HG03469 (cell line): ENCODE measurements at regions not wholly inside any gene's neighbourhood (a gene's known extent, or its start where the extent isn't known, plus 50 kb on each side); places are given as distances from the start of the nearest gene placed in this dataset.

Experiments used
- ATAC-seq: cut with Tn5 transposase; IDR thresholded peaks from one replicate; pipeline ENCODE4 v1.9.1; 2021; ENCODE audit warnings: mild to moderate bottlenecking, moderate library complexity, moderate number of reproducible peaks; ENCODE audit not compliant: unreplicated experiment

DNA sequence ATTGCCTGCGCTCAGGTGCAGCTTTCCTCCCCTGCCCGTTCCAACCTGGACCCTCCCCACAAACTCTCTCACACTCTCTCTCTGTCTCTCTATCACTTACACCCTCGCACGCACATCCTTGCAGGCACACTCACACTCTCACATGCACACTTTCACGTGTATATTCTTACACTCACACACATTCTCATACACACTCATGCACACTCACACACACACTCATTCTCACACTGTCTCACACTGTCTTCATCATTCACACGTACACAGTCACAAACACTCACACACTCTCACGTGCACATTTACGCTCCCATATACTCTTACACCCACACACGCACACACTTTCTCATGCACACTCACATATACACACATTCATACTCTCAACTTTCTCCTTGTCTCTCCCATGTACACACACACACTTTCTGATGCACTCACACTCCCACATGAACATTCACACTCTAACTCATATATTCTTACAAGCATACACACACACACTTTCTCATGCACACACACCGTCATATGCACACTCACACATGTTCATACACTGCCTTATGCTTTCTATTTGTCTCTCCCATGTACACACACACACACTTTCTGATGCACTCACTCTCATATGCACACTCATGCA, 229.3 kb downstream of the SNX18 start:
- no peak for ATAC-seq

DNA sequence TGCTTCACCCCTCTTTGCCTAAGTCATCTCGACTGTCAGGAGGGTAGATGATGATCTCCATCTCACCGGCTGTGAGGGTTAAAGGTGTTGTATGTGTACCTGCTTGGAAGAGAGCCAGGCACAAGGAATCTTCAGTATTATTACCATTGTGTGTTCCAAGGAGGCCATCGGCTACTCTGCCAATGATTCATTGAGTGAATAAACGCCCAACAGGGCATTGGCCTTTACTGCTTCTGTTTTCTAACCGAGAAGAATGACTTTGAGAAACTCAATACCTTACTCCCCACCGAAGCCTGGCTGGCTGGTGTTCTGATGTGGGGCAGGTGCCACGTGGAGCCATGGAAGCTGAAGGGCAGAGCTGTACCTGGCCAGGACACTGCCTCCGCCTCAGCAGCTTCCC, 228.8 kb downstream of the SNX18 start:
- ATAC-seq: no peak

DNA sequence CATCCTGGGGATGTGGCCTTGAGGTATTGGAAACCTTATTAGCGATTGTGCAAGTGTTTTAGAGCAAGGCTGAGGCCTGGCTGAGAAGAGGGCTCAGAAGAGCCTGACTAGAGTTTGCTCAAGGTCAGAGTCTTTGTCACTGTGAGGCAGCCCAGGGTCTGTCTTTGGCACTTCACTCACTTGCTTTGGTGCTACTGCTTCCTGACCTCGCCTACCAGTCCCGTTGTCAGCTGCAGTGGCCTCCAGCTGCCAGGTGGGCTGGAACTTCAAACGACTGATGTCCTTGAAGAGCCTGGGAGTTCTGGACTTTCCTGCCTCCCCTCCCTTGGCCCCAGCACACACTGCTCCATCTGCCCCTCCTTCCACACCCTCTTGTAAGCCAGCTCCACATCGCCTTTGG, 228.0 kb downstream of the SNX18 start:
- no peak for ATAC-seq

DNA sequence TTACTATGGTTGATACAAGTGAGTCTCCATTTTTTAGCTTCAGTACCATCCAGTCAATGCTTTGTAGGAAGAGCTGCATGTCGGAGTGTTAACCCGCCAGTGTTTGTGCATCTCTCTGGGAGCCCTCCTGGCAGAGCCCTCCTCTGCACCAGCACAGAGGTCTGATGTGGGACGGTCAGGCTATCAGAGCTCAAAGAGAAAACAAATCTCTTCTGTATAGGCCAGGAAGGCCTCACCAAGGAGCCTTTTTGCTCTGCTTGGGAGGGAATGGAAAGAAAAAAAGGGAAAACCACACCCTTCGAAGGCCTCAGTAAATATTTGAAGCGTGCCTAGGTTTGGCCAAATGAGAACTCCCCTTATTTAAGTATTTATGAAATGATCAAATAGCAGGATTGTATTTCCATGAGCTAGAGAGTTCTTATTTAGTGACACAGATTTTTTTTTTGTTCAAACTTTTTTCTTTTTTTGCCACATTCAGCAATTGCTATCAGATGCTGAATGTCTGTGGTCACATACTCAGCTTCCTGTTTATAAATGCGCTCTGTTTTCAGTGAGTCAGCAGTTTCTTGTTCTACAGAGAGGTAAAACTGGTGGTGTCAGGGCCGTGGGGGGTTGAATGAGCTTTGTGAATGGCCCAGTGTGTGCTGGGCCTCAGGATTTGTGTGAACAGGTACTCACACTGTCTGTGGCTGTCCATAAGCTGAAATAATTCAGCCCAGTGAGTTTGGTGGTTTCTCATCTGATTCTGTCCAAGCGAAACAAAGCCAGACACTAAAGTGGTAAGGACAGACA, 226.6 kb downstream of the SNX18 start:
- ATAC-seq: peak; percentile 85

DNA sequence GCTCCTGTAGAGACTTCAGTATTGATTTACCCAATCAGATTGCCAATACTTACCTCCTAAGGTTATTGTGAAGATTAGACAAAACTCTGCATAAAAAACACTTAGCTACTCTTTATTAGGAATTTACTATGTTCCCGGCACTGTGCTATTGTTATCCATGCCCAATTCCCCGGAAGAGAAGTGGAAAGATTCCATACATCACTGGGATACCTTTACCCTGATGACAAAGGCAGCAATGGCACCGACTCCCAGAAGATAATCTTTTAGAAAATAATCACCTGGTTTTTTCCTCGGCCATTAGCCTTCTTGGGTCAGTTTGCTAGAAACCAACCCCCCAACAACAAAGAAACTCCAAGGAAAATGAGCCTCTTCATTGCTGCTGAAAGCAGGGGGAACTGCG, 226.0 kb downstream of the SNX18 start:
- no peak for ATAC-seq

DNA sequence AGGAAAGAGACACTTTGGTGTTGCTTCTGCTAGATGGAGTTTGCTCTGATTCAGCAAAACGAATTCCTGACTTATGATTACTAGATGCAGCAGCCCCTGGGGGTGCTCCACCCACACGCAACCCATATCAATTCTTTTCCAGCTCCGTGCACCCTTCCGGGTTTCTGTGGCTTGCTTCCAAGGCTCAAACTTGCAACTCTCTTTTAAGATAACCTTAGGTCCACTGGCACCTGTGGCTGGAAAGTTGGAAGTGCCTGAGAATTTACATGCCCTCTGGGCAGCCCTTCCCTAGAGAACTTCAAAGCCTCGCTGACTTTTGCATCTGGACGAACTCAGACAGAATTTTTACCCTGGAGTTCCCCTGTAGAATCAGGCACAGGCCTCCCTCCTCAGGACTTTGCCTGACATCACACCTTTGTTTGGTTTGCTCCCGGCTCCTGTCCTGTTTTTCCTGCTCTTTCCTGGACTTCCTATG, 224.9 kb downstream of the SNX18 start:
- ATAC-seq: no peak

DNA sequence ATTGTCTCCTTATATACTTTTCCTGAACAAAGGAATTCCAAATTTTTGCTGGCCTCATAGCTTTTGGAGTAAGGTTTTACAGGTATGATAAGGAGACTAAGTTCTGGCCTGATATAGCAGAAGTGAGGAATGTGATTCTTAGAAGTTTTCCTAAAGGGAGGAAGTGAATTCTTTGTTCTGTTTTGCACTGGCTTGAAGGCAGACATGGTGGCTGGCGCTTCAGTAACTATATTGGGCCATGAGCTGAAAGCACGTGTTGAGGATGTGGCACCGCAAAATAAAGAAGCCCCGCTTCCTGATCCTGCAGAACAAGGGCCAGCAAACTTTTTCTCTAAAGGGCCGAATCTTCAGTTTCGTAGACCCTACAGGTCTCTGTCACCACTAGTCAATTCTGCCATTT, 224.2 kb downstream of the SNX18 start:
- no peak for ATAC-seq

DNA sequence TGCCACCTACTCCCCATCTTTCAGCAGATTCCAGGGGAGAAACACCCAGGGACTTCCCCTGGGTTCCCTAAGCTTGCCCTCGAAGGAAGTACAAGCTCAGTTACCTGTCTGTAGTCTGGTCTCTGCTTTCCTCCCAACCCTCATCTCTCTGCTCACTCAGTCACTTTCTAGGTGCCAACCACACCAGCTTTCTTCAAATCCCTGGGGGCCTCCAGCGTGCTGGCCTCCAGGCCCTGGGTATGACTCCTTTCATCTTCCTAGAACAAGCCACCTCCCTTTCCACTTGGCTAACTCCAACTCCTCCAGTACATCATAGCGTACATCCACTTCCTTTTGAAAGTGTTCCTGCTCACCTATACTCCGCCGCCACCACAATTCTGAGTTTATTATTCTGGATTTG, 222.6 kb downstream of the SNX18 start:
- ATAC-seq: no peak

DNA sequence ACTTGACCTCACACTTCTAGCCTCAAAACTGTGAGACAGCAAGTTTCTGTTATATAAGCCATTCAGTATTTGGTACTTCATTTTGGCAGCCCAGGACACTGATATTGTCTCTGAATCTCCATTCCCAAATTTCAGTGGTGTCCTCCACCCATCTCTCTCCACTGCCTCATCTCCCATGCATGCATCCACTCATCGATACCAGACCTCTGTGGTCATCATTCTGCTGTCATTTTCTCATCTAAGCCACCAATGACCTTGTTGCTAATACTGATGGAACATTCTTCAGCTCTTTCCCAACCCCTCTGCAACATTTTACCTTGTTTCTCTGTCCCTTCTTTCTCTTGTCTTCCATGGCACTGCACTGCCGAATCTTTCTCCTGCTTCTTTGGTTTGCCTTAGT, 221.8 kb downstream of the SNX18 start:
- ATAC-seq: no peak

DNA sequence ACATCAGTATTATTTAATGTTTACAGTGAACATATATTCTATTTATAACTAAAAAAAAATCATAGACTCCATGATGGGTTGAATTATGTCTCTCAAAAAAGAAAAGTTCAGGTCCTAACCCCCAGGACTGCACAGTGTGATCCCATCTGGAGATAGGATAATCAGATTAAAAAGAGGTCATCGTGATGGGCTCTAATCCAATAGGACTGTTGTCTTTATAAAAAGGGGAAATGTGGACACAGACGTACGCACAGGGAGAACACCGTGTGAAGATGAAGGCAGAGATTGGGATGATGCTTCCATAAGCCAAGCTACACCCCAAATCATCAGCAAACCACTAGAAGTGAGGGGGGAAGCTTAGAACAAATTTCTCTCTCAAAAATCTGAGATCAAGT, 221.4 kb downstream of the SNX18 start:
- ATAC-seq: no peak

DNA sequence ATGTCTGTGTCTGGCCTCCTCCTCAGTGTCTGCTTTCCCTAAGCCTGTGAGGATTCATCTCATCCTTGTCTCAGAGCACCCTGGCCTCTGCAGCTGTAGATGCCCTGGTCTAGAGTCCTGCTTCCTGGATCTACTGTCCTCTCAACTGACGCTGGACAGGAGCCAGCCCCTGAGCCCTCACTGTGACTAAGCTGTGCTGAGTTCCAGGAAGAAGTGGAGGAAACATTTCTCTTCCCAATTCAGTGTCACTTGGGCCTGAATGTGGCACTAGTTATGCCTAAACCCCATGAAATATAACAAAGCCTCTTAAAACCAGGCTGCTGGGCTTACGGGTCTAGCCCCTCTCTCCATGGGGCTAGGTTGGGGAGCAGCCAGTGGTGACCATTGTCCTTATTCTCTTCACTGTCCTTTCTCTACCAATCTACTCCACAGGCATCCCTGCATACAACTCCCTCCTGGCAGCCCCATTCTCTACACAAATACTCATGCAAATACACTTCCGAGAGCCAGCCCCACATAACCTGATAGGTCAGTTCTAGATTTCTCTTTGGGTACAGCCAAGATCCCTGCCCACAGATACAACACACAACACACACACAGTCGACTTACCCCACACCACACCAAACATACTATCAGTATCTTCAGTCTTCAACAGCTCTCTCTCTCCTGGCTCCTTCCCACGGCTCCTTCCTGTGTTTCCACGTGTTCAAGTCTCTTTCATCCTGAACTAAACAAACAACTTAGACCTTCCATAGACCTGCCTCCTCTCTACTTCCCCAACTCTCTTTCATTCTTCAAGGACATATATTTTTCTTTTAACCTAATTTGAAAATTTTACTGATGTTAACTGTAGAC, 220.8 kb downstream of the SNX18 start:
- ATAC-seq: no peak

DNA sequence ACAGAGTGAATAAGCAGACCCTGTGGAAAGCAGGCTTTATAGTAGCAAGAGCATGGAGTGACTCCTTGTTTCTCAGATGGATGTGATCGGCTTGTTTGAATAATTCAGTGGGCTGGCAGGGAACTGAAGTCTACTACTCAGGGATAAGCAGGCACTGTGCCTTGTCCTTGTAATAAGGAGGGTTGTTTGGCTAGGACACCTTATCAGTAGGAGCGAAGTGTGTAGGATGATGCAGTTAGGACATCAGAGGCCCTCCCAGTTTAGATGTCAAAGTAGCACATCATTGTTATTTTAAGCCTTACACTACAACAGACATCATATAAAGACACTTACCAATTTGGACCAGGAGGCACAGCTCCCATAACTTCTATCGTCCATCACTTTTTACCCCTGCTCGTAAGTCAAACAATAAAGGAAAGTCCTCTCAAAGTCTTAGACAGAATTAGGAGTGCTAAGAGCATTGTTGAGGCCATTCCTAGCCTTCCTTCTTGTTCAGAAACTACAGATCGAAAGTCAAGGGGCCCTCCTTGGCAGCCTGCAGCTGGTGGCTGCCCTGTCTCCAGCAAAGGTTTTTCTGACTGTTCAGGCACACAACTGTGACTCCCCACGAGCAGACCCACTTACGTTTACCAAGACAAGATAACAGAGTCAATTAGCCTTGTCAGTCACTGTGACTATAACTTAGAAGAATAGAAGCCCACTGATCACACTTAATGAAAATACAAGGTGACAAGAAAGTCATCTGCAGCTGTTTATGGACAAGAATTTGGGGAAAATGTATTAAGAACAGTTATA, 218.6 kb downstream of the SNX18 start:
- ATAC-seq: no peak

DNA sequence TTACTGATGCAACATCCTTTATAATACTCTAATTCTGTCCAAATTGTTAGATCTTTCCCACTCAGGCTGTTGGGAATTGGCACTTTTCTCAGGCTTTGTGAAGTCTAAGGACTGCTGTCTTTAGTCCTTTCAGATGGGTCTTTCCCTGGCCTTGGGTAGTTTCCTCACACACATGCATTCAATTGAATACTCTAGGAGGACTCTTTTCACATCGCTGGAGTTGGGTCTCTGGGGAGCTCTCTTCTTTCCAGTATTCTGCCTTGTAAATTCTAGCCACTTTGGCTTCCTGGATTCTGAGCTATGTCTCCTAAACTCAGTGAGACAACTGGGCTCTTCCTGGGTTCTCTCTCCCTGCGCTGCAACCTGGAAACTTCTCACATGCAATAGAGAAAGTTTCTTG, 215.5 kb downstream of the SNX18 start:
- no peak for ATAC-seq

DNA sequence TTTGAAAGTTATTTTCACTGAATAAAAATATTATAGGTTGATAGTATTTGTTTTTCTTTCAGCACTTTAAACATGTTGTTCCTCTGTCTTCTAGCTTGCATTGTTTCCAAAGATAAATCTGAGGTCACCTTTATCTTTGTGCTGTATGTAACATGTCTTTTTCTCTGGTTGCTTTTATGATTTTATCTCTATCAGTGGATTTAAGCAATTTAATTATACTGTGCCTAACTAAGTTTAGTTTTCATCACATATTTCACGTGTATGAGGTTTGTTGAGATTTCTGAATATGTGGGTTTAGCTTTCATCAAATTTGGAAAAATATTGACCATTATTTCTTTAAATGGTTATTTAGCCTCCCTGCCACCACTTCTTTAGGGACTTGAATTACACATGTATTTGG, 214.5 kb downstream of the SNX18 start:
- ATAC-seq: no peak

DNA sequence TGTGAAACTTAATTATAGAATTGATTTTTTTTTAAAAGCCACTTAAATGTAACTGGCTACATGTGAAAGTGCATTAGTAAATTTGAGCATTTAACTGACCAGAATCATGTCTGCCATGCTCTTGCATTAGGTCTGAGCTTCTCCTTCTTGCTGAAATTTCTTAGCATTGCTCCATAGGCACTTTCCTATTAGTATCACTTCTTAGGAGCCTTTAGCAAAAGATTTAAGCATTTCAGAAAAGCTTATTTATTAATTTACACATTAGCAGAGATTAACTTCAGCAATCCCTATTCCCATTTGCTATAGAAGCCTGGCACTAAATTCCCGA, 211.0 kb downstream of the SNX18 start:
- no peak for ATAC-seq

DNA sequence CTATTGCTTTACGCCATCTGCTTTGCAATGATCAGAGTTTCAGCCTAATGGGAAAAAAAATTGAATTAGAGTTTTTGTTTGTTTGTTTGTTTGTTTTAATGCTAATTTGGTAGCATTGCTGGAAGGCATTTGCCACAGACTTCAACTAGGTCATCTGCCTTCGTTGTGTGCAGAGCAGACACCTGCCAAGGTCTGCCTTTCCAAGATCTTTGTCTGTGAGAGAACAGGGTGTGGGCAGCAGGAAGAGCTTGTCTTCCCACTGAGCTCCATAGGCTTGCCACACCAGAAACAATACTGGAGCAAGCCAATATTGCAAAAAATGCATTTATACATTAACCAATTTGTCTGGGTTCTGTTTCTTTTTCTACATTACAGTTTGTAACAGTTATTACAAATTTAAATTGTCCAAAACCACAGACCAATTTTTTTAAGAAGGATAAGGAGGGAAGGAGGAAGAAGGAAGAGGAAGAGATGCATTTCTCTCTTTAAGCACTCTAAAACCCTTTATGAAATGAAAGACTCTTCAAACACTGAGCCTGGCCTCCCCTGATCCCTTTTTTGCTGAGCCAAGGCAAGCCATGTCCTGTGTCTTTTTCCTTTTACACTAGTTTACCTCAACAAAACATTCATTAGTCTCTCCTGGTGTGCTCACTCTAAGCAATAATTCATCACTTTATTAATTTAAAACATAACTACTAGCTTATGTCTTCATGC, 210.5 kb downstream of the SNX18 start:
- no peak for ATAC-seq

DNA sequence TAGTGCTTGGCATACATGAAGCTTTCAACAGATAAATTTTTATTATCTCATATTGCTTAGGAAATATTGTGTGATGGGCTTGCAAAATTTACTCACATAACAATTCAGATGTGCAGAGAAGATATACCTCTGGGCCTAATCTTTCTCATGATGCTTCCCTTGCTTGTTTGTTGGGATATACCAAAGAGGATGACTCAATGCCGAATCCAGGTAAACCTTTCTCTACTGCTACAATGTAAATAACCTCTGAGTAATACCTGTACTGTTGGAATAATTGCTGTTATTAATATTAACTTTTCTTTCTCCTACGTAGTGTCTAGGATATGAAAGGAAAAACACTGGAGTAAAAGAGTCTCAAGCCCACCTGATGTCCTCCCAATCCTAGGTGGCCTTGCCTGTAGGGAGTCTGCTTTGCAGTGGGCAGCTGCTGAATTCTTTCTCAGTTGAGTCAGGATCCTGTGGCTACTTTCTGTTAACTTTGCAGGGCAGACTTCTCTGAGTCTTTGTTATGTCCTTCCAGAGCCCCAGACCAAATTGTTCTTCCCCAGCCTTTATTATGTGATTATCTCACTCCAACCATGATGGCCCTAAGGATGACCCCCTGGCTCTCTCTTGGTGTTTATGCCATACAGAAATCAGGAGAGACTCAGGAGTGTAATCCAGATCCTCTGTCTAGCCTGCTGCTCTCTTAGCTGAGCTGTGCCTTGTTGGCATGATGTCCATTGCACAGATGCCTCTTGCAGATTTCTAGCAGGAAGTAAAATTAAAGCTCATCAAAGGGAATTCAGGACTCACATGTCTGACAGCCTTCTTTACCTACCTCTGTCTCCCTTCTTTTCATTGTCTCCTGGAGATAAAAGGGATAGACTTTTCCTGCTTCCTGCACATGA, 208.1 kb downstream of the SNX18 start:
- no peak for ATAC-seq

DNA sequence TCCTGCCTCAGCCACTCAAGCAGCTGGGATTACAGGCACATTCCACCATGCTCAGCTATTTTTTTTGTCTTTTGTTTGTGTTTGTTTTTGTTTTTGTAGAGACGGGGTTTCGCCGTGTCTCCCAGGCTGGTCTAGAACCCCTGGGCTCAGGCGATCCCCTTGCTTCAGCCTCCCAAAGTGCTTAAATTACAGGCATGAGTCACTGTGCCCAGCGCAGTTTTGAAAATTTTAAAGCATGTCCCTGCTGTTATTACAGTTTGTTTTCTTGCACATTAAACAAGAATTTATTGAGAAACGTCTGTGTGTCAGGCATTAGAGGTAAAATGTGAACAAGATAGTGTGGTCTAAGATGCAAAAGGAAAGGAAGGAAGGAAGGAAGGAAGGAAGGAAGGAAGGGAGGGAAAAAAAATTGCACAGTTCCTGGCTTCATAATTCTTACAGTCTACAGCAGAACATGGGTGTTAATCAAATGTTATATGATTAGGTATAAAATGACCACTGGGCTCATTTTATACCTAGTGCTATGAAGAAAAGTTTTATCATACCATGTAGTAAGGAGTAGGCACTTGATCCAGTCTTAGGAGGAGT, 205.4 kb downstream of the SNX18 start:
- ATAC-seq: no peak
